Stimulated activated CD4-positive, alpha-beta T cell treated with anti-CD3 and anti-CD28 coated beads, Interleukin-4, amount 100 ng/mL, for 24 hours (primary cell): ENCODE measurements at regions not wholly inside any gene's neighbourhood (a gene's known extent, or its start where the extent isn't known, plus 50 kb on each side); places are given as distances from the start of the nearest gene placed in this dataset.

Experiments
- DNase-seq: peaks from one replicate; pipeline ENCODE4 v3.0.0-alpha.2; 2020

- peak; percentile 81 for DNase-seq
These were observed 175.3 kb downstream of the QDPR start for GRCh38 chr4:17336524-17336961.

- DNase-seq: no peak
These were observed 175.8 kb downstream of the QDPR start for GRCh38 chr4:17336069-17336468.

GRCh38 chr4:17335371-17335770 lies 176.5 kb downstream of the QDPR start:
- DNase-seq: peak; percentile 10

GRCh38 chr4:17332478-17332877 lies 179.4 kb downstream of the QDPR start:
- no peak for DNase-seq

GRCh38 chr4:17329046-17329445 lies 182.8 kb downstream of the QDPR start:
- DNase-seq: no peak

- no peak for DNase-seq
These were observed 183.6 kb downstream of the QDPR start for GRCh38 chr4:17328141-17328815.

- DNase-seq: no peak
These were observed 184.3 kb downstream of the QDPR start for GRCh38 chr4:17327591-17327990.

GRCh38 chr4:17326756-17327155 lies 185.1 kb downstream of the QDPR start:
- no peak for DNase-seq

- DNase-seq: no peak
These were observed 186.8 kb downstream of the QDPR start for GRCh38 chr4:17325098-17325497.

- peak; percentile 66 for DNase-seq
These were observed 187.5 kb downstream of the QDPR start for GRCh38 chr4:17324386-17324830.

- no peak for DNase-seq
These were observed 188.1 kb downstream of the QDPR start for GRCh38 chr4:17323554-17324385.

- no peak for DNase-seq
These were observed 189.4 kb downstream of the QDPR start for GRCh38 chr4:17322514-17322913.

GRCh38 chr4:17320046-17320445 lies 191.8 kb downstream of the QDPR start:
- no peak for DNase-seq

- DNase-seq: no peak
These were observed 194.4 kb downstream of the QDPR start for GRCh38 chr4:17317526-17317925.

- no peak for DNase-seq
These were observed 195.3 kb downstream of the QDPR start for GRCh38 chr4:17316566-17316965.

- DNase-seq: no peak
These were observed 196.4 kb downstream of the QDPR start for GRCh38 chr4:17315459-17315858.

- no peak for DNase-seq
These were observed 198.7 kb downstream of the QDPR start for GRCh38 chr4:17313194-17313593.

GRCh38 chr4:17310269-17310652 lies 201.6 kb downstream of the QDPR start:
- no peak for DNase-seq

- no peak for DNase-seq
These were observed 202.2 kb downstream of the QDPR start for GRCh38 chr4:17309567-17310268.

GRCh38 chr4:17301869-17302268 lies 210.0 kb downstream of the QDPR start:
- DNase-seq: no peak

GRCh38 chr4:17301266-17301665 lies 210.6 kb downstream of the QDPR start:
- no peak for DNase-seq

- DNase-seq: no peak
These were observed 214.7 kb downstream of the QDPR start for GRCh38 chr4:17296921-17297890.
